HuH-7.5 (cell line): ENCODE measurements at regions not wholly inside any gene's neighbourhood (a gene's known extent, or its start where the extent isn't known, plus 50 kb on each side); places are given as distances from the start of the nearest gene placed in this dataset.

Experiments
- DNase-seq: peaks from one replicate; pipeline ENCODE4 v3.0.0; 2011; ENCODE audit warnings: low spot score

DNA sequence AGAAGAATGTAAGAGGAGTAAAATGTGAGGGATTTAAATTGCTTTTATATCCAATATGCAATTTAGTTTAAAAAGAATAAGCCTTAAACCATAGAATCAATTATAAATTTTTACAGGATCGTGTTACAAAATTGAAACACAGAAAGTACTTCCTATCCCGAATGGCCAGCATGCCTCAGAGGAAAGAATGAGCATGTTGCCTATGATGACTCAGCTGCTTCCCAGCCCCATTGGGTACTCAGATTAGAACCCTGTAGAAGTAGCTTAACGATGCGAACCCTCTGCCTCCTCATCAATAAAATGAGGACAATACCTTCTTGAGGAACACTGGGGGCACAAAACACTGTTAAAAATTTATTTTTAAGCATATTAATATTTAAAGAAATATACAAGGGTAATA is 113.4 kb upstream of the CDK1 start:
- no peak for DNase-seq

- DNase-seq = no peak
Measured at GRCh38 chr10:60663850-60664249, 114.4 kb upstream of the CDK1 start.

DNA sequence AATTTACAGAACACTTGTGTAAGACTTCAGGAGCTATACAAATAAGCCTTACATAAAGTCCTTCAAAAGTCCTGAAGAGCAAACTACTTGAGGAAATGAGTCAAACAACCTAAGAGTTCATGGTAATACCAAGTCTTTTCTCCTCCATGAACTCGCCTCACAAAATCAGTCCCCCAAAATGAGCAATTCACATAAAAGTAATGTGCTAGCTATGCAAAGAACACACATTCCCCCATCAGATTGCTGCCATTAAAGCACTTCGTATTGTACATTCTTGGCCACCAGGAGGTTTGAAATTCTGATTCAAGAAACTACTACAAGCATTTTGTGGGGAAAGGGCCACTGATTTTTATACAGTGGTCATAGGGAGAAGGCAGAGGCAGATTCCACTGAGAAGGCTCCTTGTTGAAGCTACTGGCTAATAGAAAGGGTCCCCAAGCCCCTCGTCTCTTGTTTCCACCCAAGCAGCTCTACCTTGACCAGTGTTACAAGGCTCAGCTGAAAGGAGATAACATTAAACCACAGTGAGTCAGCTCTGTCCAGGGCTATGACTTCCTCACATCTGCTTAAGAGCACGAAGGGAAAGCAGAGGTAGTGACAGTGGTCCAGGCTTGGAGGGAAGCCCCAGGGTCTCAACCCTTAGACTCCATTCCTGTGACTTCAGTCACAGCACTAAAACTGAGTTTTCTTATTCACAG is 115.2 kb upstream of the CDK1 start:
- DNase-seq = no peak

DNA sequence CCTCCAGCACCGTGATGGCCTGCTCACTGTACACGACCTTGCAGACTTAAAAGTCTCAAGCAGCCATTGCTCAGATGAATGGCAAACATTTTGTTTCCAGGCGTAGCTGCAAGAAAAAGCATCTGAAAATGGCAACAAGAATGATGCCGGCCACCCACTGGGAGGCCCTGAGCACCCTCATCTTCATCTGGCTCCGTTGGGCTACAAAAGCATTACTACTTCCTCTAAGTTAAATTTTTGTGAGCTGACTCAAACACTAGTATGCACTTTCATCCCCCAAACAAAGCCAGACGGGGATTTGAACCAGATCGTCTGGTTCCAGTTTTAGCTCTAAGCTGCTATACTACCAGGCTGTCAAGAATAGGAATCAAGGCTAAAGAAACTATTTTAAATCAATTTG is 116.6 kb upstream of the CDK1 start:
- no peak for DNase-seq

DNA sequence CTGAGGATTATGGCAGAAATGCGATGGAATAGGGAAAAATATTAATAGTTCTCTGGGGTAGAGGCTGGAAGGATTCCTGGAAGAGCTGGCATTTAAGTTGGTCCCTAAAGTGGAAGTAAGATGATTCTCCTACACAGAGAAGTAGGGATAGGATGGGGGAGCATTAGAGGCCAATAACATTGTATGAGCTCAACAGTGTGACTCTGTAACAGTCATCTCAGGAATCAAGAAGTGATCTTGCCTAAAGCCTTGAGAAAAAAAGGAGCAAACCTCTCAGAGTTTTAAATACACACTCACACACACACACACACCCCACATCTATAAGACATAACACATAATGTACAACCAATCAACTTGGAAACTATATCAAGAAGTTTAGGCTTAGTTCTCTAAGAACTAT is 117.7 kb upstream of the CDK1 start:
- no peak for DNase-seq

DNA sequence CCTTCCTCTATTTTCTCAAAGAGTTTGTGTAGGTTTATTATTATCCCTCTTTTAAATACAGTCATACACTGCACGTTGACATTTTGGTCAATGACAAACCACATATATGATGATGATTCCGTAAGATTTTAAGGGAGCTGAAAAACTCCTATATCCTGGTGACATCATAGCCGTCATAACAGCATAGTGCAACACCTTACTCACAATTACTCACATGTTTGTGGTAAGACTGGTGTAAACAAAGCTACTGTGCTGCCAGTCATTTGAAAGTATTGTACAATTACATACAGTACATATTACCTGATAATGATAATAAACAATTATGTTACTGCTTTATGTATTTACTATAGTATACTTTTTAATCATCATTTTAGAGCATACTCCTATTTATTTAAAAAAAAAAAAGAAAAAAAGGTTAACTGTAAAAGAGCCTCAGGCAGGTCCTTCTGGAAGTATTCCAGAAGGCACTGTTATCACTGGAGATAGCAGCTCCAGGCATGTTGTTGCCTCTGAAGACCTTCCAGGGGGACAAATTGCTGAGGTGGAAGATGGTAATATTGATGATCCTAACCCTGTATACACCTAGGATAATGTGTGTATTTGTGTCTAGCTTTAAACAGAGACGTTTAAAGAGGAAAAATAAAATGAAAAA is 123.3 kb upstream of the CDK1 start:
- no peak for DNase-seq

- DNase-seq = no peak
Measured at GRCh38 chr10:60652628-60653027, 125.7 kb upstream of the CDK1 start.

- no peak for DNase-seq
Measured at GRCh38 chr10:60650378-60650800, 127.9 kb upstream of the CDK1 start.

DNA sequence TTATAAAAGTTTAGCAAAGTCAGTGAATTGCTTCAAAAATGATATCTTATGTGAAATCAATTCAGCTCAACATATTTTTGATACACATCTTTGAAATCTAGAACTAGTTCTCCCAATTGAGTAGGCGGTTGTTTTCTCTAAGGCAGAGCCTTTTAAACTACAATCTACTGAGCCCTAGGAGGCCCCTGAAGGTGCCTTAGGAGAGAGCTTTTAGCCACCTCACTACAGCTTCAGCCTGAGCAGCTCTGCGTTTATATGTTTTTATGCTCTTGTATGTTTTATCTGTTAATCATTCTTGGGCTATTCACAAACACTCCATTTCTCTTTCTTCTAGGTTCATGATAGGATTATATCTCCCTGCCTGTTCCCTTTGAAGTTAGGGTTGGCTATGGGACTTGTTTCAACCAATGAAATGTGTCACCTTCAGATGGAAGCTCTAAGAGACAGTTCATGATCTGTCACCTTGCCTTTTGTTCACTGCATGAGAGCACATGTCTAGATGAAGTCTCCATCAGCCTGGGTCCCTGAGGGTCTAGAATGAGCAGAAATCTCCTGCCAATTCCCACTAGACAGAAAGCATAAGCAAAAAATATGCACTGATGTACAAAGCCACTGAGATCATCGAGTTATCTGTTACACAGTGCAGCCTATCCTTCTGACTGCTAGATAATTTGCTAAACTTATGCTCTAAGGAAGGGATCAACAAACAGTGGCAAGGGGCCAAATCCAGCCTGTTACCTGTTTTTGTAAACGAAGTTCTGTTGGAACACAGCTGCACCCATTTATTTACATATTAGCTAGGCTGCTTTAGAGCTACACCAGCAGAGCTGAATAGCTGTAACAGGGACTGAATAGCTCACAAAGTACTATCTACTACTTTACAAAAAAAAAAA is 128.5 kb upstream of the CDK1 start:
- no peak for DNase-seq

DNA sequence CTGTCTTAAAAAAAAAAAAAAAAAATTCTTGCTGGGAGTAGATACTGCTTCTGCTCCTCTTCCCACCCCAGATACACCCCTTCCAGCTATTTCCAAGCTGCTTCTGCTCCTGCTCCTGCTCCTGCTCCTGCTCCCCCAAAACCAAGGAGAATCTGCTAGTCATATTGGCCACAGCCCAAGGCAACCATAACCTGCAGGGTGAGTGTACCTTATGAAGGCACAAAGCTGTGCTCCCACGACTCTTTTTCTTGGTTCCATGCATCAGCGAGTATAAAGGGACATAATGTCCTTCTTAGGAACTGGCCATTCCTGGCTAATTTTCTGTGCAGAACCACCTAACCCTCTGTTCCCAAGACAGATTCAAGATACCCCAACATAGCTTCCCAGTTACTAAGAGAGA is 129.5 kb upstream of the CDK1 start:
- no peak for DNase-seq

- DNase-seq = no peak
Measured at GRCh38 chr10:60646966-60647796, 131.1 kb upstream of the CDK1 start.

- no peak for DNase-seq
Measured at GRCh38 chr10:60645980-60646379, 132.3 kb upstream of the CDK1 start.

- no peak for DNase-seq
Measured at GRCh38 chr10:60644436-60645130, 133.7 kb upstream of the CDK1 start.

- no peak for DNase-seq
Measured at GRCh38 chr10:60643874-60644273, 134.4 kb upstream of the CDK1 start.

DNA sequence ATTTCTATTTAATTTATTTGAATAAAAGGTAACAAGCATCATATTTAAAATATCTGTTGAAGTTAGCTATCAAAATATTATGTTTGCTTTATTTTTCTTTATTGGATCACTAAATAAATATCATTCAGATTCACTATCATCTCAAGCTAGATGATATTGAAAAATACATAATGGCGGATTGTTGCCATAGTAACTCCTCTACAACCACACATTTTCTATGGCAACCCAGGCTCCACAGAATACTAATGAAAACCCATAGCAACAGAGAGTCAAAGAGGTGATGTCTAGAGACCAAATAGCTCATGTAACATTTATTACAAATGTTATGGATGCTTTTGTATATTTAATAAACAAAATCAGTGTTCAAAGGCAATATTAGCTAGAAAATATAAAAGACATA is 148.9 kb upstream of the CDK1 start:
- no peak for DNase-seq

- no peak for DNase-seq
Measured at GRCh38 chr10:60627778-60628748, 150.2 kb upstream of the CDK1 start.

GRCh38 chr10:60626037-60626436 is 152.2 kb upstream of the CDK1 start:
- DNase-seq = no peak

DNA sequence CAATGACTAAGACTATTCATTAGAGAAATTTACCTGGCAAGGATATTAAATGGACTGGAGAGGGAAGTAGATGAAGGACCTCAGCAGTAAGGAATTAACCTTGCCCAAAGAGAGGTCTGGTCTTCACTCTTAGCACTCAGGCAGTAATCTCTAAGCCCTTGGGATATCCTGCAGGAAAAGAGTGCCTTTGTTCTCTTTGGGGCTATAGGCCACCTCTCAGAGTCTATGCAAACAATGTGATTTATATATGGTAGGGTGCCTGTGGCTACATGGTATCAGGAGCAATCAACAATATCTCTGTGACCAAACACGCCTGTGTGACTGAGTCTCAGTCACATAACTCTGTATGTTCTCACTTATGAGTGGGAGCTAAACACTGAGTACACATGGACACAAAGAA is 154.7 kb upstream of the CDK1 start:
- no peak for DNase-seq

GRCh38 chr10:60621018-60621417 is 157.3 kb upstream of the CDK1 start:
- DNase-seq = no peak

DNA sequence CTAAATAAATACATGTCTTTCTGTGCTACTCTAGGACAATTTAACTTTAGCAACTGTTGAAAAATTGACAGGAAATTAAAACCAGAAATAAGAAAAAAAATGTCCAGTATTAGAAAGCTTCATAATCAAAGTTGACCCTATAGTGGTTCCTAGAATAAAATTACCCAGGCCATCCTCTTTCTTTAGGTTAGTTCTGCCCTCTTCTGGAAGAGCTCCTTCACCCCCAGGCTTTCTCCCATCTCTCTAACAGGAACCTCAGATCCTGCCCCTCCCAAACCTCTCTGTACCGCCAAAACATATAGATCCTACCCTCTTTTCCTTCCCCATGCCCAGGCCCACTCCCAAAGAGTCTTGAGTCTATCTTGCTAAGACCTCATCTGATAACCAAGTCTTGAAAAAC is 159.4 kb upstream of the CDK1 start:
- no peak for DNase-seq
